Lower leg skin (tissue), 4 donors: ENCODE measurements at regions not wholly inside any gene's neighbourhood (a gene's known extent, or its start where the extent isn't known, plus 50 kb on each side); places are given as distances from the start of the nearest gene placed in this dataset.

ENCODE experiments used
- DNase-seq, 2 donors: peaks; one replicate each; pipeline ENCODE4 v3.0.0-alpha.2; 2019; ENCODE audit warnings: low spot score in 2 of 2
- H3K4me3 ChIP-seq: fragments of 200-600 bp; sonication (generic); 2 replicates; pipeline ENCODE4 v1.5.1; 2017; ENCODE audit warnings: mild to moderate bottlenecking, low read depth; ENCODE audit not compliant: poor library complexity, severe bottlenecking
- POLR2A ChIP-seq, 2 donors: fragments of 450-650 bp; IDR thresholded peaks; one replicate each; pipeline ENCODE4 v1.6.1; 2016 to 2017; ENCODE audit warnings: antibody characterized with exemption in 2 of 2, mild to moderate bottlenecking in 1 of 2, moderate library complexity in 1 of 2
- WGBS, 2 donors: methylation state at CpG; one replicate each; pipeline ENCODE4 v1.1.5; 2018; 5-methylcytosine and 5-hydroxymethylcytosine counted together
- intact Hi-C: fragments of 100-400 bp; cut with DNase I; formaldehyde crosslinking; loops from one replicate; pipeline ENCODE4 v1.15.0; 2023; ENCODE audit warnings: low total_unique reads
- TF ChIP-seq, protein P1 (sequence below), 3 donors: fragments of 450-650 bp; IDR thresholded peaks; one replicate each; pipeline ENCODE4 v1.5.1; 2016; ENCODE audit warnings: antibody characterized with exemption in 3 of 3, mild to moderate bottlenecking in 3 of 3, moderate library complexity in 2 of 3

GRCh38 chr1:79588719-79589118 lies 582.2 kb upstream of the ADGRL4 start:
- intact Hi-C loops, result no loop called here
- TF ChIP-seq POLR2A (IDR thresholded peaks at IDR 0.05), result no peak
- TF ChIP-seq, protein P1, sequence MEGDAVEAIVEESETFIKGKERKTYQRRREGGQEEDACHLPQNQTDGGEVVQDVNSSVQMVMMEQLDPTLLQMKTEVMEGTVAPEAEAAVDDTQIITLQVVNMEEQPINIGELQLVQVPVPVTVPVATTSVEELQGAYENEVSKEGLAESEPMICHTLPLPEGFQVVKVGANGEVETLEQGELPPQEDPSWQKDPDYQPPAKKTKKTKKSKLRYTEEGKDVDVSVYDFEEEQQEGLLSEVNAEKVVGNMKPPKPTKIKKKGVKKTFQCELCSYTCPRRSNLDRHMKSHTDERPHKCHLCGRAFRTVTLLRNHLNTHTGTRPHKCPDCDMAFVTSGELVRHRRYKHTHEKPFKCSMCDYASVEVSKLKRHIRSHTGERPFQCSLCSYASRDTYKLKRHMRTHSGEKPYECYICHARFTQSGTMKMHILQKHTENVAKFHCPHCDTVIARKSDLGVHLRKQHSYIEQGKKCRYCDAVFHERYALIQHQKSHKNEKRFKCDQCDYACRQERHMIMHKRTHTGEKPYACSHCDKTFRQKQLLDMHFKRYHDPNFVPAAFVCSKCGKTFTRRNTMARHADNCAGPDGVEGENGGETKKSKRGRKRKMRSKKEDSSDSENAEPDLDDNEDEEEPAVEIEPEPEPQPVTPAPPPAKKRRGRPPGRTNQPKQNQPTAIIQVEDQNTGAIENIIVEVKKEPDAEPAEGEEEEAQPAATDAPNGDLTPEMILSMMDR (IDR thresholded peaks at IDR 0.05), result no peak
- no peak overlapping the region for H3K4me3 ChIP-seq
- 61 to 63% methylated on average over 2 of the region's 2 CpGs for WGBS, 2 donors
- no peak for DNase-seq

DNA sequence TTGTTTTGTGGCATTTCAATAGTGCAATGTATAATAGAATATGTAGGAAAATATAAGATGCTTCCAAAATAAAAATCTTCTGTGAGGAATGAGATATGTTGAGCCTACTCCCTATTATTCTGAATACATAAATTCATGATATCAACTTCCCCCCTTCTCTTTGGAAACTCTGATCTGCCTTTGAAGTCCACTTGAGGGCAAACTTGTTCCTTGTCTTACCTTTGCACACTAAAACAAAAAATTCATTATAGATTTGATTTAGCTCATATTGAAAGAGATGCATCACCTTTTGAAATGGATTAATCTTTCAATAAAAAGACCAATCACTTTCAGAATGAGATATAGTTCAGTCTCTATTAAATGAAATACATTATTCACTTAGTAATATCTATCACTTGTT lies 580.7 kb upstream of the ADGRL4 start:
- no peak for TF ChIP-seq POLR2A (IDR thresholded peaks at IDR 0.05)
- TF ChIP-seq, protein P1 (IDR thresholded peaks at IDR 0.05), result no peak
- intact Hi-C loops, result no loop called here

GRCh38 chr1:79585801-79586200 lies 579.3 kb upstream of the ADGRL4 start:
- intact Hi-C loops, result no loop called here
- no peak overlapping the region for H3K4me3 ChIP-seq
- DNase-seq, result no peak
- TF ChIP-seq POLR2A (IDR thresholded peaks at IDR 0.05), result no peak
- TF ChIP-seq, protein P1 (IDR thresholded peaks at IDR 0.05), result no peak
- 88 to 90% methylated on average over 3 of the region's 3 CpGs for WGBS, 2 donors

More for the DNA sequence above, 580.7 kb upstream of the ADGRL4 start:
- no peak overlapping the region for H3K4me3 ChIP-seq
- DNase-seq, result no peak

GRCh38 chr1:79575424-79575823 lies 568.9 kb upstream of the ADGRL4 start:
- no peak for DNase-seq
- intact Hi-C loops, result no loop called here
- no peak for TF ChIP-seq POLR2A (IDR thresholded peaks at IDR 0.05)
- TF ChIP-seq, protein P1 (IDR thresholded peaks at IDR 0.05), result no peak
- no peak overlapping the region for H3K4me3 ChIP-seq
- 56 to 74% methylated on average over 3 of the region's 3 CpGs for WGBS, 2 donors

- no peak for DNase-seq
- TF ChIP-seq, protein P1 (IDR thresholded peaks at IDR 0.05), result no peak
- TF ChIP-seq POLR2A (IDR thresholded peaks at IDR 0.05), result no peak
- intact Hi-C loops, result no loop called here
- 51 to 52% methylated on average over 1 of the region's 1 CpG for WGBS, 2 donors
- no peak overlapping the region for H3K4me3 ChIP-seq
These were observed 561.9 kb upstream of the ADGRL4 start for GRCh38 chr1:79568411-79568810.

DNA sequence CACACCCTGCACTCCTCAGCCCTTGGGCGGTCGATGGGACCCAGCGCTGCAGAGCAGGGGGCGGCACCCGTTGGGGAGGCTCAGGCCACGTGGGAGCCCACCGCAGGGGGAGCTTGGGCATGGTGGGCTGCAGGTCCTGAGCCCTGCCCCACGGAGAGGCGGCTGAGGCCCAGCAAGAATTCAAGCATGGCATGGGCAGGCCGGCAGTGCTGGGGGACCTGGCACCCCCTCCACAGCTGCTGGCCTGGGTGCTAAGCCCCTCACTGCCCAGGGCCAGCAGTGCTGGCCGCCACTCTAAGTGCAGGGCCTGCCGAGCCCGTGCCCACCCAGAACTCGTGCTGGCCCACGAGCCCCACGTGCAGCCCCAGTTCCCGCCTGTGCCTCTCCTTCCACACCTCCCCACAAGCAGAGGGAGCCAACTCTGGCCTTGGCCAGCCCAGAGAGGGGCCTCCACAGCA lies 555.0 kb upstream of the ADGRL4 start:
- DNase-seq, result no peak
- intact Hi-C loops, result no loop called here
- TF ChIP-seq POLR2A (IDR thresholded peaks at IDR 0.05), result no peak
- TF ChIP-seq, protein P1 (IDR thresholded peaks at IDR 0.05), result no peak
- H3K4me3 ChIP-seq, result no peak overlapping the region
- 91 to 92% methylated on average over 15 to 17 of the region's 17 CpGs for WGBS, 2 donors
